RWPE1 (cell line): ENCODE measurements at regions not wholly inside any gene's neighbourhood (a gene's known extent, or its start where the extent isn't known, plus 50 kb on each side); places are given as distances from the start of the nearest gene placed in this dataset.

Experiments used
- CTCF ChIA-PET: fragments of 350-600 bp; sonication (Branson Sonifier 250); formaldehyde crosslinking; extraction: SDS; loops from one replicate; lab custom pipeline; 2021; lab: Yijun Ruan, JAX
- POLR2A ChIA-PET: fragments of 400-600 bp; formaldehyde crosslinking; extraction: SDS; loops from one replicate; lab custom pipeline; 2020; ENCODE audit warnings: antibody characterized with exemption; ENCODE audit not compliant: low non-redundant PET; lab: Yijun Ruan, JAX
- DNase-seq: peaks from one replicate; pipeline ENCODE4 v3.0.0; 2012; ENCODE audit warnings: low spot score
- H3K27ac ChIP-seq: fragments of 450-650 bp; 2 replicates; pipeline ENCODE4 v1.5.1; 2017
- TF ChIP-seq, protein P1 (sequence below): fragments of 450-650 bp; conservative IDR thresholded peaks from 2 replicates; pipeline ENCODE4 v1.5.1; 2017; ENCODE audit warnings: low read depth, mild to moderate bottlenecking

DNA sequence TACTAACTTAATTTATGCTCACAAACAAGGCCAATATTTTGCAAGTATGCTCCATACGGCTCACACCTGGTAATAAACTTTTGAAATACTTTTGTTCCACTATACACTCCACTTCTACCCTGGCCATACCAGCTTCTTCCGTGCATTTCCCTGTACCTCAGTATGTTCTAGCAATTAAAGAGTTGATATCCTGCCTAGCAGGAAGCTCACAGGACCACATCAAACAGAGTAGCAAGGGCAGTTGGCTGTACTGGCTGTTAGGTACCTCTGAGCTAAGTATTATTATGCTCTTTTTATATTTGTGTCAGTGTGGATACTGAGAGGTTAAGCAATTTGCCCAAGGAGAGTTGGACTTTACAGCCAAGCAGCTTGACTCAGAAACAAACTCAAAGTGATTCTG is 257.7 kb downstream of the SLITRK6 start:
- CTCF ChIA-PET, result no interaction called here
- DNase-seq, result no peak
- POLR2A ChIA-PET, result no interaction called here
- TF ChIP-seq, protein P1, sequence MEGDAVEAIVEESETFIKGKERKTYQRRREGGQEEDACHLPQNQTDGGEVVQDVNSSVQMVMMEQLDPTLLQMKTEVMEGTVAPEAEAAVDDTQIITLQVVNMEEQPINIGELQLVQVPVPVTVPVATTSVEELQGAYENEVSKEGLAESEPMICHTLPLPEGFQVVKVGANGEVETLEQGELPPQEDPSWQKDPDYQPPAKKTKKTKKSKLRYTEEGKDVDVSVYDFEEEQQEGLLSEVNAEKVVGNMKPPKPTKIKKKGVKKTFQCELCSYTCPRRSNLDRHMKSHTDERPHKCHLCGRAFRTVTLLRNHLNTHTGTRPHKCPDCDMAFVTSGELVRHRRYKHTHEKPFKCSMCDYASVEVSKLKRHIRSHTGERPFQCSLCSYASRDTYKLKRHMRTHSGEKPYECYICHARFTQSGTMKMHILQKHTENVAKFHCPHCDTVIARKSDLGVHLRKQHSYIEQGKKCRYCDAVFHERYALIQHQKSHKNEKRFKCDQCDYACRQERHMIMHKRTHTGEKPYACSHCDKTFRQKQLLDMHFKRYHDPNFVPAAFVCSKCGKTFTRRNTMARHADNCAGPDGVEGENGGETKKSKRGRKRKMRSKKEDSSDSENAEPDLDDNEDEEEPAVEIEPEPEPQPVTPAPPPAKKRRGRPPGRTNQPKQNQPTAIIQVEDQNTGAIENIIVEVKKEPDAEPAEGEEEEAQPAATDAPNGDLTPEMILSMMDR, result no peak
- no peak overlapping the region for H3K27ac ChIP-seq

DNA sequence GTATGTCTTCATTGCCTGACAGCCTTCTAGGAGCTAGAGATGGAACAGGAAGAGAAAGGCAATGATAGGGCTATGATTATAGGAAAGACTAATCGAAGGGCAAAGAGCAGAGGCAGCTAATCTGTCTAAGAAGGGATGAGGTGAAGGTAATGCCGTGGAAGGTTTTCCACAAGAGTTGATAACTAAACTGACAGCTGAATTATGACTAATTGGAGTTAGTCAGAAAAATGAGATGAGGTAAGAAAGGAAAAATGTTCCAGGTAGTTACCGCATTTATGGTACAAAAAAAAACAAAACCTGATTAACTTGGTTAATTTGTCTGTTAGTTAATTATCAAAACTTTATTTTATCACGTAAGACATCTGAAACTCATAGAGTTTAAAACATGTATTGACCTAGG is 260.3 kb downstream of the SLITRK6 start:
- CTCF ChIA-PET, result no interaction called here
- no peak overlapping the region for H3K27ac ChIP-seq
- DNase-seq, result peak; percentile 20
- TF ChIP-seq, protein P1, result no peak
- POLR2A ChIA-PET, result no interaction called here

DNA sequence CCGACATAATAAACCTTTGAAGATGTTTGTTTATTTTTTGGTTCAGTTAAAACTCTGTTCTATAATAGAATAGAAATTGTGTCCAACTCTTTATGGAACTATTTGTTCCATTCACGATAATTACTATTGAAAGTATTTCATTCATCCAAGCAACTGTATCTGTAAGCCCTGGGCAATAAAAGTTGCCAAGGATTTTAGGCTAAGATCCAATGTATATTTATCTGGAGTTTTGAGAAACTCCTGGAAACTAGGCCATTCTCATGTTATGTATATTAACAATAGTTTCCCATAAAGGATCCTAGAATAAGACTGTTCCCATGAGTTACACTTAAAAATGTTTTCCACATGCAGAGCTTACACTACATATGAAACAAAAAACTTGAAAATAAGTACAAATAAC is 261.6 kb downstream of the SLITRK6 start:
- TF ChIP-seq, protein P1, result no peak
- DNase-seq, result no peak
- H3K27ac ChIP-seq, result no peak overlapping the region
- ChIA-PET CTCF (no interaction called here), POLR2A (no interaction called here)

DNA sequence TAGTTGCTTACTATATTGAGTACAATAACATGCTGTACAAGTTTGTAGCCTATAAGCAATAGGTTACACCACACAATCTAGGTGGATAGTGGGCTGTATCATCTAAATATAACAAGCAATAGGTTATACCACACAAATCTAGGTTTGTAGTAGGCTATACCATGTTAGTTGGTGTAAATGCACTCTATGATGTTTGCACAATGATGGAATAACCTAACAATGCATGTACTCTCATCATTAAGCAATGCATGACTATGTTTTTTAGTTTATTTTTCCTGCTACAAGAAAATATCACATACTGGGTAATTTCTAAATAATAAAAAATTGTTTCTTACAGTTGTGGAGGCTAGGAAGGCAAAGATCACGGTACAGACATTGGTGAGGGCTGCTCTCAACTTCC is 262.5 kb downstream of the SLITRK6 start:
- no peak overlapping the region for H3K27ac ChIP-seq
- DNase-seq, result no peak
- TF ChIP-seq, protein P1, result no peak
- POLR2A ChIA-PET, result no interaction called here
- CTCF ChIA-PET, result no interaction called here

DNA sequence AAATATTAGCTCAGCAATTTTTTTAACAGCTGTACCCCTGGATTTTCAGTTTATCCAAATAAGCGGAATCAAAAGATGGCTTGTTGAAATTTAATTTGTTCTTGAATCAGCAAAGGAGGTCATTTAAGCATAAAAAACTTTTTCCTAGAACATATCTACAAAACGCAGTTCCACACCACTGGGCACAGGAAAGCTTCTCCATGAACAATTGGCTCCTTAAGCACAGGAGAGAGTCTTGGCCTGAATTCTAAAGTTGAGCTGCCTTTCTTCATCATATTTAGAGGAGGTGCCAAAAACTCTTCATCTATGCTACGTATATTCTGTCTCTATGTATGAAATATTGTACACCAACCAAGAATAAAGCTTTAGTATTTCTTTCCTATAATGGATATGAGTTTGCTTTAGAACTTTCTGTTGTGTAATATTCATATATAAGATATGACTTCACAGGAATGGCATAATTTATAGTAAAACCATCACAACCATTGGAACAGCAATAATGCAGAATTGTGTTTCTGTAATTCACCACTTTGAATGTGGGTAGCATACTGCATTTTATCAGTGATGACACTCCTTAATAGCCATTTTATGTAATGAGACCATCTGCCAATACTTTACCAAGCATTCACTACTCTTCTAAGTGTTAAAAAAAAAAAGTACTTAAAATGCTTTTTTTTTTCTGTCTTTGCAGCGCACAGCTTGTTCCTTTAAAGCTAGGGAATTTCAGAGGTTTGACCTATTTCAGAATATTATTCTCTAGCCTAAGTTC is 263.7 kb downstream of the SLITRK6 start:
- no peak for DNase-seq
- CTCF ChIA-PET, result no interaction called here
- TF ChIP-seq, protein P1, result no peak
- POLR2A ChIA-PET, result interaction anchor here (0.5 kb wide), 1 partner anchor 9 kb away, joined by 3 read pairs; no protein-coding TSS in a partner anchor
- H3K27ac ChIP-seq, result no peak overlapping the region

DNA sequence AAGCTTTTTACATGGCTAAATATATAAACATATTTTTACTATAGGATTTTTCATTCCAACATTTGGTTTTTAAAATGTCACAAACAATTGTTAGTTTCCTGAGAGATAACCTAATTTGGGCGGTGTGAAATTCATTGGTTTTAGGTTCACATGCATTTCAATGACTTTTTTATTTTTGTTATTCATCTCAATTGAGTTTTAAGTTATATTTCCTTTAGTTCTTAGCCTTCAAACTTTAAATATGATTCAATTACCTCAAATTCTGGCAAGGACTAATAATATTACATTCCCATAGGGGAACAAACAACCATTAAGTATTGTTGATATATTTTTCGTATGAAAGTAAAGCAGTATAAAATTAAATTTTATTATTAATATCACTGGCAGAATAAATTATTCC is 265.3 kb downstream of the SLITRK6 start:
- TF ChIP-seq, protein P1, result no peak
- ChIA-PET CTCF (no interaction called here), POLR2A (no interaction called here)
- no peak overlapping the region for H3K27ac ChIP-seq
- no peak for DNase-seq
